Mammary epithelial cell (primary cell): ENCODE measurements at regions not wholly inside any gene's neighbourhood (a gene's known extent, or its start where the extent isn't known, plus 50 kb on each side); places are given as distances from the start of the nearest gene placed in this dataset.

ENCODE experiments used
- CTCF ChIP-seq, 2 donors: IDR thresholded peaks in 1 of 2; conservative IDR thresholded peaks in 1 of 2; 2 replicates each; pipeline ENCODE4 v1.5.1; 2011 to 2012; ENCODE audit warnings: inconsistent platforms in 2 of 2, low read length in 2 of 2, mild to moderate bottlenecking in 2 of 2, control low read depth in 1 of 2, low read depth in 1 of 2; ENCODE audit not compliant: insufficient read depth in 1 of 2; ENCODE audit errors: extremely low read depth in 1 of 2
- EZH2 ChIP-seq: IDR thresholded peaks from 2 replicates; pipeline ENCODE4 v1.6.1; 2012; ENCODE audit warnings: low read length, inconsistent platforms, borderline replicate concordance

- TF ChIP-seq CTCF (conservative IDR thresholded peaks at IDR 0.05 in 1 of 2, IDR thresholded peaks at IDR 0.05 in 1 of 2; ENCODE audit: extremely low read depth in 1 of 2, insufficient read depth in 1 of 2, low read depth in 1 of 2, low read length in 2 of 2) = no peak
- TF ChIP-seq EZH2 = no peak
Observed at GRCh38 chr4:159010100-159010499, 92.8 kb upstream of the RAPGEF2 start.
